HG03139 (cell line): ENCODE measurements at regions not wholly inside any gene's neighbourhood (a gene's known extent, or its start where the extent isn't known, plus 50 kb on each side); places are given as distances from the start of the nearest gene placed in this dataset.
"Not testable (repeated sequence)": the region's sequence is repeated elsewhere in the genome, so short reads cannot be mapped to it uniquely, and the experiment has no call there.

Experiments used
- ATAC-seq: cut with Tn5 transposase; IDR thresholded peaks from one replicate; pipeline ENCODE4 v1.9.1; 2021; ENCODE audit not compliant: unreplicated experiment

DNA sequence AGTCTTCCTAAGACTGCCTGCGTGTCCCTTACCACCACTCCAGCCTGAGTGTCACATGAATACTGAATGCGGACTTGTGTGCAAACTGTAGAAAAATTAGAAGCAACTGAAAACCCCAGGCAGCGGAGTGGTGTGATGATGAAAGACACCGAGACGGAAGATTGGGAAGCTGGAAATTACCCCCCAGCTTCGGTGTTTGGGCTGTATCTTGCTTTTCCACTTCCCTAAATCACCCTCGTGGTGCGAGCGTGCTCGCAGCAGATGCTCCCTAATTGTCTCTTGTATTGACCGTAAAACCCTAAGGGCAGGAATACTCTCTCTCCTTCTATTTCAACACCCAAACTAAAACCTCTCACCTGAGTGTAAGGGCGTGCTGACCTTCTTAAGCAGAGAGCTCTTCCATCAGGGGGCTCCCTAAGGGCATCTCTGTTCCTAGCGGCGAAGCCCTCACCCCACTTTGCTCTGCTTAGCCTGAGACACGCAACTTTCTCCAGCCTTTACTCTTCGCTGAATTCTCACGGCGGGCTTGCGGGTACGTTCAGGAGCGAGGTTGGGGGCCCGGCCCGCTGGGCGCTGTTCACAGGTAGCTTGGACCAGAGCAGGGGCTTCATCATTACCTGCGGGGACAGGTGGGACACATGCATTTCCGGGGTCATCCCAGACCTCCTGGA is 62.4 kb downstream of the CRYBB2 start:
- no peak for ATAC-seq

DNA sequence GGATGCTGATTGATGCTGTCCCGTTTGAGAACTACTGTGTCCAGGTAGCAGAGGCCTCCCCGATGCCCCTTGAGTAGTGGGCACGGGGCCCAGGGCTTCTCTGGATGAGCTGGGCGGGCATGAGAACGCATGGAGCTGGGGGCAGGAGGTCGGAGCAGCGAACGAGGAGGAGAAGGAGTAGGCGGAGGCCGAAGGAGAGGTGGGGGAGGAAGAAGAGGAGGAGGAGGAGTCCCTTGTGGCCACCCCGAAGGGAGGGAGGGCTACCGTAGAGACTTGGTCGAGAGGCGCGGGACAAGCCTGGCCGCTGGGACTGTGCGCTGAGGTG is 62.9 kb downstream of the CRYBB2 start:
- ATAC-seq, result no peak

GRCh38 chr22:25282671-25283561 is 63.5 kb downstream of the CRYBB2 start:
- ATAC-seq, result no peak

DNA sequence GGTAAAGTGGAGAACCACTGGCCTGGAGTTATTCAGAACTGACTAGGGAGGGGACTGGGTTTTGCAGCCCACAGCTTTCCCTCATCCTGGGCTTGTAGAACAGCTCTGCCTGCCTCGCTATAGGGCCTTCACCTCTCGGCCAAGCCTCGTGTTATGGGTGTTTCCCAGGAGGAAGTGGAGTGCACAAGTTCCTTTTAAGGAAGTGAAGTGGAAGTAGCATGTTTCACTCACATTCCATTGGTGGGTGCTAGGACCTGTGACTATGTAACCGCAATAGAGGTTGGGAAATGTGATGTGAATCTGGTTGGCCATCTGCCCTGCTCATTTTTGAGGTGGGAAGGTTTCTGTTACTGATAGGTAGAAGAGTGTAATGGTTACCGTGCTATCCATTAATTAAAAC is 69.0 kb downstream of the CRYBB2 start:
- not testable (repeated sequence) for ATAC-seq

GRCh38 chr22:25301912-25302311 is 82.5 kb downstream of the CRYBB2 start:
- not testable (repeated sequence) for ATAC-seq

DNA sequence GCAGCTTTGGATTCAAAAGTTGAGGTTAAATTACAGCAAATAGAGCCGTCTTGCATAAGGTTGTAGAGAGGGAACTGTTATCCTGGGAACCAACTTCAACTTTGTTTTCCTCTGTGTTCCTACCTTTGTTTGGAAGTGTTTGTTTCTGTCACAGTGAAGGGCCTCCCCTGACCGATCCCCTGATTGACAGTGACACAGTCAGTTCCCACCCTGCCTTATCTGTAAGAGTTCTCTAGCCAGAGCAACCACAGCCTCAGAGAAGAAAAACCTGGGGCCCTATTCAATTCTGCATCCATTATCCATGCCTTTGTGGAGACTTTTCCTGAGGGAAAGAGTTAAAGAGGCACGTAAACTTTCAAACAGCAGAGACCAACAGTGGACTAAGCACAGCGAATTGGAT is 90.1 kb downstream of the CRYBB2 start:
- ATAC-seq, result not testable (repeated sequence)

GRCh38 chr22:25311924-25312323 is 92.5 kb downstream of the CRYBB2 start:
- ATAC-seq, result not testable (repeated sequence)

DNA sequence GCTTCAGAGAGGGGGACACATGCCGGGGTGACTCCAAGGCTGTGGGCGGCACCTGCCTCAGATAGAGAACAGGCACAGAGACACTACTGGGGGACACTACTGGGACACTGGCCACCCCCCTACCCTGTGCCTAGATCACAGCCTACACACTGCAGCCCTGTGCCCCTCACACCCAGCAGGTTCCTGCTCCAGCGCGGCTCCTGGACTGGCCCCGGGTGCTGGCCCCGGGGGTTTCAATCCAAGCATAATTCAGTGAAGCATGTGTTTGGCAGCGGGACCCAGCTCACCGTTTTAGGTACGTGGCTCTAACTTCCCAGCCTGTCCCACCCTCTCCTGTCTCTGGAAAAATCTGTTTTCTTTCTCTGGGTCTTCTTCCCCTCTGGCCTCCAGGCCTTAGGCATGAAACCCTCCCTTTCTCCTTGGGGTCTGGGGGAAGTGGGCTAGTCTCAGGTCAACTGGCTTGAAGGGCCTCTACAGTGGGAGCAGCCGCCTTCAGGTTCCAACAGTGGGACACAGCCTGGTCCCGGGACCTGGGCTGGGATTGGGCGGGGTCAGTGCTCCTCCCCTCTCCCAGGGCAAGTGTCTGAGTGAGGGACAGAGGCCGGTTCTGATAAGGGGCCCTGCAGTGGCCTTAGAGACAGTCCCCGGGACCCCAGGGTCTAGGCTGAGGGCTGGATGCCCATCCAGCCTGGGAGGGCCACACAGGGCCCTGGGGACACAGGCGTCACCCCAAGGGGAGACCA is 98.8 kb downstream of the CRYBB2 start:
- no peak for ATAC-seq

DNA sequence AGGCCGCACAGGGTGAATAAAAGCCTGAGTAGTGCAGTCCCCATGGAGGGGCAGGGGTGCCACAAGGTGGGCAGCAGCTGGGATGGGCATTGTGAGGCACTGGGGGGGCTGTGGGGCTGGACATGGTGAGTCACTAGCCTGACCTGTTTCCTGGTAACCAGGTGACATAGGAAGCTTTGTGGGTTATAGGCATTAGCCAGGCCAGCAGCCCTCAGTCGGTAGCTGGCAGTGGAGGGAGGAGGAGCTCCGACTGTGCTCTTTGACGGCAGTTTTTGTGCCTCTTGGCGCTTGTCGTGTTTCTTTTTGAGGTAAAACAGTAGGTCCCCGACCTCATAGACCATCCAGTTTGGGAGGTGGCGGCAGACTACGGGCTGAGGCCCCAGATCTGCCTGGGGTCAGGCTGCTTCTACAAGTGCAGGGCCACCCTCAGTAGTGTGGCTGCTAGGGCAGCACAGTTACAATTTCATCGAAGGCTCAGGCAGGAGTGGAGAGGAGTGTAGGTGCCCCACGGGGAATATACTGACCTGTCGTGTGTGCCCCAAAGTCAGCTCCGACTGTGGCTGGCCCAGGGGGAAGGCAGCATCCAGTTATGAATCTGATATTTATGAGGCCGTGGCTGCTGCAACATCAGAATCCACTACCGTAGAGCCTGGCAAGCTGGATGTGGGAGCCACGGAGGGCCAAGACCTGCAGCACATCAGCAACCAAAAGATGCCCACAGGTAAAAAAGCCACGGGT is 107.7 kb downstream of the CRYBB2 start:
- no peak for ATAC-seq

- no peak for ATAC-seq
Measured at GRCh38 chr22:25331050-25331449, 111.6 kb downstream of the CRYBB2 start.

- ATAC-seq, result not testable (repeated sequence)
Measured at GRCh38 chr22:25331911-25332310, 112.5 kb downstream of the CRYBB2 start.

DNA sequence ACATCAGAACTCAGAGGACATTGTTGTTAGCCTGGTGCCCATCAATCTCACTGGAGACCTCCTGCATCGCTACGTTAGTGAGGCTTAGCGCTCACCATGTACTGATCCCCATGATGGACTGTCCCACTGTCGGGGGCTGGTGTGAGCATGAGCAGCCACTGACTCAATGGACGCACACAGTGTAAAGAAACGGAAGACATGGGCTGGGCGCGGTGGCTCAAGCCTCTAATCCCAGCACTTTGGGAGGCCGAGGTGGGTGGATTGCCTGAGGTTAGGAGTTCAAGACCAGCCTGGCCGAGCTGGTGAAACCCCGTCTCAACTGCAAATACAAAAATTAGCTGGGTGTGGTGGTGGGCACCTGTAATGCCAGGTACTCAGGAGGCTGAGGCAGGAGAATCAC is 112.9 kb downstream of the CRYBB2 start:
- ATAC-seq, result no peak

GRCh38 chr22:25334162-25334490 is 114.7 kb downstream of the CRYBB2 start:
- ATAC-seq, result no peak

GRCh38 chr22:25334631-25335030 is 115.2 kb downstream of the CRYBB2 start:
- not testable (repeated sequence) for ATAC-seq

DNA sequence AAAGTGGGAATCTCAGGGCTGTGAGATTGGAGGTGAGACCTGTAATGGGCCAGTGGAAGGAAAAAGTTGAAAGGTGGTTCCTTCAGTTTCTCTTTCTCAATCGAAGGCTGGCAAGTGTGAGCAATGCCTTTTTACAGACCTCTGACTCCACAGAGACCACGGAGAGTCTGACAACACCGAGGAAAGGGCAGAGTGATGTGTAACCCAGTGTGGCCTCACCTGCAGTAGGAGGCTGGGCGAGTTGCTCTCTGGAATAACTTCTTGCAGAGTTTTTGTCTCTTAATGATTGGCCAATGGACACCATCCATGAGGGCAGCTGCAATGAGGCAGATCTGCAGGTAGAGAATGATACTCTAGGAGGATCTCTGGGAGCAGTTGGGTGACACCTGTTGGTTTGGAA is 115.8 kb downstream of the CRYBB2 start:
- ATAC-seq, result not testable (repeated sequence)

DNA sequence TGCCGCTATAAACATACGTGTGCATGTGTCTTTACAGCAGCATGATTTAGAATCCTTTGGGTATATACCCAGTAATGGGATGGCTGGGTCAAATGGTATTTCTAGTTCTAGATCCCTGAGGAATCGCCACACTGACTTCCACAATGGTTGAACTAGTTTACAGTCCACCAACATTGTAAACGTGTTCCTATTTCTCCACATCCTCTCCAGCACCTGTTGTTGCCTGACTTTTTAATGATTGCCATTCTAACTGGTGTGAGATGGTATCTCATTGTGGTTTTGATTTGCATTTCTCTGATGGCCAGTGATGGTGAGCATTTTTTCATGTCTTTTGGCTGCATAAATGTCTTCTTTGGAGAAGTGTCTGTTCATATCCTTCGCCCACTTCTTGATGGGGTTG is 121.1 kb downstream of the CRYBB2 start:
- ATAC-seq, result not testable (repeated sequence)

- not testable (repeated sequence) for ATAC-seq
Measured at GRCh38 chr22:25344366-25344765, 124.9 kb downstream of the CRYBB2 start.

GRCh38 chr22:25346859-25347751 is 127.7 kb downstream of the CRYBB2 start:
- ATAC-seq, result no peak

DNA sequence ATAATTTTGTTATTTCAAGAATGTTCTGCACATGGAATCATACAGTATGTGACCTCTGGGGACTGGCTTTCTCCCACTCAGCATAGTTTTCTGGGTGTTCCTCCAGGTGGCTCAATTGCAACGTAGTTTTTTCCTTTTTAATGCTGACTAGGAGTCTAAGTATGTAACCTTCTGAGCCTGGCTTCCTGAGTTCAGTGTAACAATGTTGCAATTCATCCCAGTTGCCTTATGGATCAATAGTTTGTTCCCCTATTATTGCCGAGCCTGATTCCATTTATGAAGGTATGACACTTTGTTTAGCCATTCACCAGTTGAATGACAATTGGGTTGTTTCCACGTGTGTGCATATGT is 128.3 kb downstream of the CRYBB2 start:
- ATAC-seq, result no peak

GRCh38 chr22:25348391-25348790 is 129.0 kb downstream of the CRYBB2 start:
- no peak for ATAC-seq
